ENCODE measurements at regions not wholly inside any gene's neighbourhood (a gene's known extent, or its start where the extent isn't known, plus 50 kb on each side); places are given as distances from the start of the nearest gene placed in this dataset.

- no peak for DNase-seq
These were observed 875.2 kb downstream of the BRD1 start for GRCh38 chr22:48952256-48953102.

- no peak for DNase-seq
These were observed 875.8 kb downstream of the BRD1 start for GRCh38 chr22:48951836-48952235.

- DNase-seq = no peak
These were observed 877.3 kb downstream of the BRD1 start for GRCh38 chr22:48950151-48950915.

DNA sequence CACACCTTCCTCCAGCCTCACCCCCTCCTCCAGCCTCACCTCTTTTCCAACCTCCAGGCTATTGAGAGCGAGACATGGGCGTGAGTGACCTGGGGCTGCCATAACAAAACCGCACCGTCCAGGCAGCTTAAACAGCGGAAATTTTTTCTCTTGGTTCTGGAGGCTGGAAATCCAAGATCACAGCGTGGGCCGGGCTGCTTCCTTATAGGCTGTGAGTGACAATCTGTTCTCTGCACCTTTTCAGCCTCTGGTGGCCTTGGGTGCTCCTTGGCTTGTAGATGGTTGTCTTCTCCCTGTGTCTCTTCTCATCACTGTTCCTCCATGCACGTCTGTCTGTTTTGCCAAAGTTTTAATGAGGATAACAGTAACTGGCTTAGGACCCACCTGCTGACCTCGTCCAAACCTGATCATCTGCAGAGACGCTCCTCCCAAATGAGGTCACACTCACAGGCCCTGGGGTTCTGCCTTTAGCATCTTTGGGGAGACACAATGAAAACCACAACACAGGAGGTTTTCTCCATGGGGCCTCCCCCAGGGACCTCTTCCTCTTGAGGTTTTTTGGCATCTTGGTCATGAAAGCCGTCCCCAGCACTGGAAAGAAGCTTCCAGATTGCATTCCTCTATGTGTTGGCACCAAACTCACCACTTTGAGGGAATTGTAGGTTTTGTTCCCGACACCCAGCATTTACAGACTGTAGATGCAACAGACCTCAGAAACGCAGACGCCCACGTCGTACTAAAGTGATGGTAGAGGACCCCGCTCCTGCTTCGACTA is 878.1 kb downstream of the BRD1 start:
- DNase-seq = no peak

DNA sequence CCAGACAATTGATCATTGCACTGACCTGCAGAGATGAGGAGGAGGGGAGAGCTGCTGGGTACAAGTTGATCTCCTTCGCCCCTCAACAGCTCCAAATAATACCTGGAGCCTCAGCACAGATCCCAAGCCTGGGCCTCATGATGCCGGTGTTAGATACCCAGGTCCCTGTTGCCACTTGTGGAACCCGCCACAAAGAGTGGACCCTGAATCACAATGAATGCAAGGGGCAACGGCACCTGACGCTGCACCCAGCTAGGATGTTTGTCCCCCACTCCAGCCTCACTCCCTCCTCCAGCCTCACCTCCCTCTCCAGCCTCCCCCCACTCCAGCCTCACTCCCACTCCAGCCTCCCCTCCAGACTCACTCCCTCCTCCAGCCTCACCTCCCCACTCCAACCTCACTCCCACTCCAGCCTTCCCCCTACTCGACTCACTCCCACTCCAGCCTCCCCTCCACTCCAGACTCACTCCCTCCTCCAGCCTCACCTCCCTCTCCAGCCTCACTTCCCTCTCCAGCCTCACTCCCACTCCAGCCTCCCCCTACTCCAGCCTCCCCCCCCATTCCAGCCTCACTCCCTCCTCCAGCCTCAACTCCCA is 879.0 kb downstream of the BRD1 start:
- no peak for DNase-seq

GRCh38 chr22:48947636-48948035 is 880.0 kb downstream of the BRD1 start:
- no peak for DNase-seq

GRCh38 chr22:48945621-48946458 is 881.8 kb downstream of the BRD1 start:
- no peak for DNase-seq

DNA sequence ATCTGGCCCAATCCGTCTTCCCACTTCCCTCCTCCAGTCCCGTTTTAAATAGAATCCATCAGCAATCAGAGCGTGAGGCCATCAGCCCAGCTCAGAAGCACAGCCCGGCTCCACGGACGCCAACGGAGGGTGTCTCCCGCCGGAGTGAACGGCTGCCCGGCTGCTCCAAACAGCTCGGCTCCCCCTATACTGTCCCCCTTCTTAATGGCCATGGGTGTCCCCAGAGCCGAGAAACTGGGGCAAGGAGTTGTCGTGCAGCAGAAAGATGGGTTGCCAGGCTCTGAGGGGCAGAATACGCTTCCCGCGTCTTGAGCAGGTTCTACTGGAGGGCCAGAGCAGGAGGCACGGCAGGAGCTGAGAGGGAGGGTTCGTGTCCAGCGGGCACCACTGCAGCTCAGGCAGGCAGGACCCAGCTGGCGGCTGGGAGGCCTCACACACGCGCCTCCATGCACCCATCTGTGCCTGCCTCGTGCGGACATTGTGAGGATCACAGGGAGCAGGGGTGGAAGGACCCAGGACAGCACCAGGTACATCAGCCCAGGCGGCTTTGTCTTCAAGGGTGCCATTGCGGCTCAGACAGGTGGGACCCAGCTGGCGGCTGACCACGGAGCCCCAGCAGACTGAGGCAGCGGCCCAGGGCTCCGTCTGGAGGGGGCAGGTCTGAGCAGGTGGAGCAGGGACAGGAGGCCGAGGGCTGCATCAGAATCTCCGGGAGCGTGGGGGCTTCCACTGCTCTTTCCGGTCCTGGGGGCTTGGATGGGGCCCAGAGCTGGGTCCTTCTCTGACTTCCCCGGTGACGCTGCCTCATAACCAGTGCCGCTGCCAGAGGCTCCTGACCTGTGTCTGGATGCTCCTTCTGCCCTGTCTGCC is 882.7 kb downstream of the BRD1 start:
- DNase-seq = no peak

DNA sequence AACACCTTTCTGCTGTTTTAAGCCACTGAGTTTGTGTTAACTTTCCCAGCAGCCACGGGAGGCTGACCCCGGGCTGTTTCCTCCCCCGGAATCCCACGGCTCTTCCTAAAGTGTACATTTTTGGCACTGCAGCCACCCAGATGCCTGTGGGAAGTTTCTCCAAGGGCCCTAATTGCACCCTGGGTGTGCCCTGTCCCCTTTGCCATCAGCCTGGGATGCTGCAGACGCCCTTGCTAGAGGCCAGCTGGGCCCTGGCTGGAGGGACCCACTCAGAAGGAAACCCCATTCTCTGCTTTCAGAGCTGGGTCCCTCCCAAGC is 883.3 kb downstream of the BRD1 start:
- DNase-seq = no peak

- DNase-seq = no peak
These were observed 883.9 kb downstream of the BRD1 start for GRCh38 chr22:48943567-48944432.

GRCh38 chr22:48942698-48943566 is 884.7 kb downstream of the BRD1 start:
- no peak for DNase-seq

- no peak for DNase-seq
These were observed 885.6 kb downstream of the BRD1 start for GRCh38 chr22:48941903-48942575.

- DNase-seq = no peak
These were observed 886.4 kb downstream of the BRD1 start for GRCh38 chr22:48941033-48941902.

DNA sequence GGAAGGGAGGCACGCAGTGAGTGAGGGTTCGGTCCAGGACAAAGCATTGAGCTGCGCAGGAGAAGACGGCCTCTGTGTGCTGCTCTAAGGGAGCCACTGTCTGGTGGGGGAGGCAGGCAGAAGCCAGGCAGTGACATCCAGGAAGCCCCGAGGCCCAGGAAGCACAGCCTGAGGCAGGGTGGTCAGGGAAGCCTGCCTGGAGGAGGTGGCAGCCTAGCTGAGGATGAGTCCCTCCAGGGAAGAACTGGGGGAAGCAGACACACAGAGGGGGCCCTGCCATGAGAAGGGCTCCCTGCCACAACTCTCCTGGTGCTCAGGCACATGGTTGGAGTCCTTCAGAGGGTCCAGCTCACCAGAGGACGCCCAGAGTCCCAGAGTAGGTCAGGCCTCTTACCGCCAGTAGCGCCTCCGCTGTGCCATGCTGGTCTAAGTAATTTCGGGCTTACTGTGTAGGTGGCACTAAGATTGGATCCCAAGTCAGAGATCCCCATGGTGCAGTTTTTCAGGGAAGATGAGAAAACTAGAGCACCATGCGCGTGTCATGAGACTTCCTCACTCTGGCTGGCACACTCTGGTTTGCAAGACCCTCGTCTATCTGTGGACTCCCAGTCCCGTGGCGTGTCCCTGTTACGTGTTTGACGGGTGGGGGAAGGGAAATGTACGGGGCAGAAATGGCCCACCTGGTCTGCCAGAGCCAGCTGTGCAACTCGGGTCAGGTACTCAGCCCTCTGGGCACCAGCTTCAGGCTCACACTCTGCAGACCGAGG is 887.2 kb downstream of the BRD1 start:
- no peak for DNase-seq

GRCh38 chr22:48939441-48940265 is 888.0 kb downstream of the BRD1 start:
- DNase-seq = no peak

GRCh38 chr22:48938741-48939140 is 888.9 kb downstream of the BRD1 start:
- DNase-seq = no peak
